GM23338 (cell line): ENCODE measurements at regions not wholly inside any gene's neighbourhood (a gene's known extent, or its start where the extent isn't known, plus 50 kb on each side); places are given as distances from the start of the nearest gene placed in this dataset.

ENCODE experiments used
- ATAC-seq: fragments of 200-7000 bp; cut with Tn5 transposase; 3 replicates; pipeline ENCODE4 v1.9.1; 2020
- DNase-seq: peaks from one replicate; pipeline ENCODE4 v3.0.0-alpha.2; 2015; ENCODE audit warnings: low spot score
- H2AFZ ChIP-seq: fragments of 200-600 bp; sonication (generic); 2 replicates; pipeline ENCODE4 v1.8.0; 2016; ENCODE audit warnings: antibody characterized with exemption, mild to moderate bottlenecking, moderate library complexity
- H3F3A ChIP-seq: fragments of 200-600 bp; sonication (generic); replicated peaks from 2 replicates; pipeline ENCODE4 v1.8.0; 2017; ENCODE audit warnings: antibody characterized with exemption, mixed run types, low read depth
- H3K27ac ChIP-seq: fragments of 200-600 bp; sonication (generic); 2 replicates; pipeline ENCODE4 v1.6.1; 2016; ENCODE audit warnings: low read depth
- H3K27me3 ChIP-seq: fragments of 200-600 bp; sonication (generic); 2 replicates; pipeline ENCODE4 v1.8.0; 2016; ENCODE audit warnings: mild to moderate bottlenecking, mixed run types, moderate library complexity; ENCODE audit not compliant: insufficient read depth
- H3K36me3 ChIP-seq: fragments of 200-600 bp; sonication (generic); 2 replicates; pipeline ENCODE4 v1.8.0; 2016; ENCODE audit warnings: mild to moderate bottlenecking; ENCODE audit not compliant: insufficient read depth
- H3K4me1 ChIP-seq: fragments of 200-600 bp; sonication (generic); 2 replicates; pipeline ENCODE4 v1.8.0; 2016; ENCODE audit warnings: mild to moderate bottlenecking, moderate library complexity; ENCODE audit not compliant: insufficient read depth
- H3K4me2 ChIP-seq: fragments of 200-600 bp; sonication (generic); 2 replicates; pipeline ENCODE4 v1.7.1; 2017; ENCODE audit warnings: mixed run types
- H3K4me3 ChIP-seq: fragments of 200-600 bp; sonication (generic); 2 replicates; pipeline ENCODE4 v1.6.1; 2016; ENCODE audit warnings: mixed run types
- H3K79me2 ChIP-seq: fragments of 200-600 bp; sonication (generic); replicated peaks from 2 replicates; pipeline ENCODE4 v1.8.0; 2017; ENCODE audit warnings: mild to moderate bottlenecking; ENCODE audit not compliant: insufficient read depth
- H3K9me2 ChIP-seq: fragments of 200-600 bp; sonication (generic); 2 replicates; pipeline ENCODE4 v1.8.0; 2017; ENCODE audit not compliant: insufficient read depth
- H4K20me1 ChIP-seq: fragments of 200-600 bp; sonication (generic); replicated peaks from 2 replicates; pipeline ENCODE4 v1.8.0; 2017; ENCODE audit warnings: mild to moderate bottlenecking; ENCODE audit not compliant: insufficient read depth
- H3K27ac Mint-ChIP-seq: 2 replicates; pipeline ENCODE4 v1.8.0; 2020; ENCODE audit warnings: inconsistent platforms, mild to moderate bottlenecking, moderate library complexity, mixed read lengths
- H3K27me3 Mint-ChIP-seq: 3 replicates; pipeline ENCODE4 v1.8.0; 2022; ENCODE audit warnings: low read depth, mild to moderate bottlenecking, moderate library complexity, mixed read lengths, inconsistent platforms; ENCODE audit not compliant: insufficient read depth, poor library complexity
- H3K36me3 Mint-ChIP-seq: 3 replicates; pipeline ENCODE4 v1.8.0; 2021; ENCODE audit warnings: low read depth, mild to moderate bottlenecking, inconsistent platforms, moderate library complexity, mixed read lengths
- H3K4me1 Mint-ChIP-seq: 3 replicates; pipeline ENCODE4 v1.8.0; 2020; ENCODE audit warnings: mild to moderate bottlenecking, inconsistent platforms, mixed read lengths
- H3K4me3 Mint-ChIP-seq: 3 replicates; pipeline ENCODE4 v1.8.0; 2021; ENCODE audit warnings: moderate library complexity, mild to moderate bottlenecking, inconsistent platforms, mixed read lengths
- H3K9me3 Mint-ChIP-seq: 3 replicates; pipeline ENCODE4 v1.8.0; 2020; ENCODE audit warnings: moderate library complexity, mild to moderate bottlenecking, inconsistent platforms, mixed read lengths
- CREB1 ChIP-seq: fragments of 250-450 bp; sonication (Bioruptor Pico); IDR thresholded peaks from 2 replicates; pipeline ENCODE4 v1.5.0; 2020; ENCODE audit warnings: low read depth, mild to moderate bottlenecking, moderate library complexity
- ETS1 ChIP-seq: IDR thresholded peaks from 2 replicates; pipeline ENCODE4 v1.6.1; 2016; ENCODE audit warnings: antibody characterized with exemption
- EZH2 ChIP-seq: fragments of 200-600 bp; sonication (generic); IDR thresholded peaks from one replicate; pipeline ENCODE4 v1.8.0; 2017; ENCODE audit warnings: antibody characterized with exemption, mild to moderate bottlenecking, low read depth; ENCODE audit not compliant: unreplicated experiment
- EZH2phosphoT487 ChIP-seq: fragments of 200-600 bp; sonication (generic); IDR thresholded peaks from one replicate; pipeline ENCODE4 v1.8.1; 2018; ENCODE audit warnings: antibody characterized with exemption; ENCODE audit not compliant: unreplicated experiment
- JUNB ChIP-seq: IDR thresholded peaks from one replicate; pipeline ENCODE4 v1.6.1; 2016; ENCODE audit warnings: antibody characterized with exemption; ENCODE audit not compliant: unreplicated experiment
- NANOG ChIP-seq: IDR thresholded peaks from 2 replicates; pipeline ENCODE4 v1.6.1; 2016; ENCODE audit warnings: antibody characterized with exemption, borderline replicate concordance
- POLR2AphosphoS5 ChIP-seq: IDR thresholded peaks from 2 replicates; pipeline ENCODE4 v1.6.1; 2016; ENCODE audit warnings: antibody characterized with exemption, low read depth
- REST ChIP-seq: IDR thresholded peaks from one replicate; pipeline ENCODE4 v1.6.1; 2018; ENCODE audit warnings: antibody characterized with exemption; ENCODE audit not compliant: unreplicated experiment
- STAT1 ChIP-seq: IDR thresholded peaks from one replicate; pipeline ENCODE4 v1.6.1; 2016; ENCODE audit warnings: antibody characterized with exemption; ENCODE audit not compliant: unreplicated experiment
- ZNF114 ChIP-seq: fragments of 250-450 bp; sonication (Bioruptor Pico); IDR thresholded peaks from 2 replicates; pipeline ENCODE4 v1.5.0; 2020; ENCODE audit warnings: mild to moderate bottlenecking, moderate library complexity
- TF ChIP-seq, protein P1 (sequence below): fragments of 250-450 bp; sonication (Bioruptor Pico); IDR thresholded peaks from 2 replicates; pipeline ENCODE4 v1.5.0; 2020; ENCODE audit warnings: mild to moderate bottlenecking, moderate library complexity
- TF ChIP-seq, protein P2 (sequence below), 2 experiments: fragments of 200-600 bp in 1 of 2; sonication (generic) in 1 of 2; conservative IDR thresholded peaks; 2 replicates each; pipeline versions ENCODE4 v1.5.1 to v1.6.1; 2016 to 2017; ENCODE audit warnings: antibody characterized with exemption in 2 of 2, low read depth in 2 of 2, mild to moderate bottlenecking in 2 of 2, moderate library complexity in 1 of 2

GRCh38 chr5:155461304-155461703, 447.7 kb downstream of the KIF4B start:
- no peak for TF ChIP-seq NANOG
- TF ChIP-seq STAT1 = no peak
- no peak for TF ChIP-seq POLR2AphosphoS5
- no peak for TF ChIP-seq CREB1 (CRISPR knock-in tag)
- TF ChIP-seq, protein P1, sequence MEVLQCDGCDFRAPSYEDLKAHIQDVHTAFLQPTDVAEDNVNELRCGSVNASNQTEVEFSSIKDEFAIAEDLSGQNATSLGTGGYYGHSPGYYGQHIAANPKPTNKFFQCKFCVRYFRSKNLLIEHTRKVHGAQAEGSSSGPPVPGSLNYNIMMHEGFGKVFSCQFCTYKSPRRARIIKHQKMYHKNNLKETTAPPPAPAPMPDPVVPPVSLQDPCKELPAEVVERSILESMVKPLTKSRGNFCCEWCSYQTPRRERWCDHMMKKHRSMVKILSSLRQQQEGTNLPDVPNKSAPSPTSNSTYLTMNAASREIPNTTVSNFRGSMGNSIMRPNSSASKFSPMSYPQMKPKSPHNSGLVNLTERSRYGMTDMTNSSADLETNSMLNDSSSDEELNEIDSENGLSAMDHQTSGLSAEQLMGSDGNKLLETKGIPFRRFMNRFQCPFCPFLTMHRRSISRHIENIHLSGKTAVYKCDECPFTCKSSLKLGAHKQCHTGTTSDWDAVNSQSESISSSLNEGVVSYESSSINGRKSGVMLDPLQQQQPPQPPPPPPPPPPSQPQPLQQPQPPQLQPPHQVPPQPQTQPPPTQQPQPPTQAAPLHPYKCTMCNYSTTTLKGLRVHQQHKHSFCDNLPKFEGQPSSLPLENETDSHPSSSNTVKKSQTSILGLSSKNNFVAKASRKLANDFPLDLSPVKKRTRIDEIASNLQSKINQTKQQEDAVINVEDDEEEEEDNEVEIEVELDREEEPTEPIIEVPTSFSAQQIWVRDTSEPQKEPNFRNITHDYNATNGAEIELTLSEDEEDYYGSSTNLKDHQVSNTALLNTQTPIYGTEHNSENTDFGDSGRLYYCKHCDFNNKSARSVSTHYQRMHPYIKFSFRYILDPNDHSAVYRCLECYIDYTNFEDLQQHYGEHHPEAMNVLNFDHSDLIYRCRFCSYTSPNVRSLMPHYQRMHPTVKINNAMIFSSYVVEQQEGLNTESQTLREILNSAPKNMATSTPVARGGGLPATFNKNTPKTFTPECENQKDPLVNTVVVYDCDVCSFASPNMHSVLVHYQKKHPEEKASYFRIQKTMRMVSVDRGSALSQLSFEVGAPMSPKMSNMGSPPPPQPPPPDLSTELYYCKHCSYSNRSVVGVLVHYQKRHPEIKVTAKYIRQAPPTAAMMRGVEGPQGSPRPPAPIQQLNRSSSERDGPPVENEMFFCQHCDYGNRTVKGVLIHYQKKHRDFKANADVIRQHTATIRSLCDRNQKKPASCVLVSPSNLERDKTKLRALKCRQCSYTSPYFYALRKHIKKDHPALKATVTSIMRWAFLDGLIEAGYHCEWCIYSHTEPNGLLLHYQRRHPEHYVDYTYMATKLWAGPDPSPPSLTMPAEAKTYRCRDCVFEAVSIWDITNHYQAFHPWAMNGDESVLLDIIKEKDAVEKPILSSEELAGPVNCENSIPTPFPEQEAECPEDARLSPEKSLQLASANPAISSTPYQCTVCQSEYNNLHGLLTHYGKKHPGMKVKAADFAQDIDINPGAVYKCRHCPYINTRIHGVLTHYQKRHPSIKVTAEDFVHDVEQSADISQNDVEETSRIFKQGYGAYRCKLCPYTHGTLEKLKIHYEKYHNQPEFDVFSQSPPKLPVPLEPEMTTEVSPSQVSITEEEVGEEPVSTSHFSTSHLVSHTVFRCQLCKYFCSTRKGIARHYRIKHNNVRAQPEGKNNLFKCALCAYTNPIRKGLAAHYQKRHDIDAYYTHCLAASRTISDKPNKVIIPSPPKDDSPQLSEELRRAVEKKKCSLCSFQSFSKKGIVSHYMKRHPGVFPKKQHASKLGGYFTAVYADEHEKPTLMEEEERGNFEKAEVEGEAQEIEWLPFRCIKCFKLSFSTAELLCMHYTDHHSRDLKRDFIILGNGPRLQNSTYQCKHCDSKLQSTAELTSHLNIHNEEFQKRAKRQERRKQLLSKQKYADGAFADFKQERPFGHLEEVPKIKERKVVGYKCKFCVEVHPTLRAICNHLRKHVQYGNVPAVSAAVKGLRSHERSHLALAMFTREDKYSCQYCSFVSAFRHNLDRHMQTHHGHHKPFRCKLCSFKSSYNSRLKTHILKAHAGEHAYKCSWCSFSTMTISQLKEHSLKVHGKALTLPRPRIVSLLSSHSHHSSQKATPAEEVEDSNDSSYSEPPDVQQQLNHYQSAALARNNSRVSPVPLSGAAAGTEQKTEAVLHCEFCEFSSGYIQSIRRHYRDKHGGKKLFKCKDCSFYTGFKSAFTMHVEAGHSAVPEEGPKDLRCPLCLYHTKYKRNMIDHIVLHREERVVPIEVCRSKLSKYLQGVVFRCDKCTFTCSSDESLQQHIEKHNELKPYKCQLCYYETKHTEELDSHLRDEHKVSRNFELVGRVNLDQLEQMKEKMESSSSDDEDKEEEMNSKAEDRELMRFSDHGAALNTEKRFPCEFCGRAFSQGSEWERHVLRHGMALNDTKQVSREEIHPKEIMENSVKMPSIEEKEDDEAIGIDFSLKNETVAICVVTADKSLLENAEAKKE (CRISPR knock-in tag) = no peak
- TF ChIP-seq REST = no peak
- TF ChIP-seq, protein P2, sequence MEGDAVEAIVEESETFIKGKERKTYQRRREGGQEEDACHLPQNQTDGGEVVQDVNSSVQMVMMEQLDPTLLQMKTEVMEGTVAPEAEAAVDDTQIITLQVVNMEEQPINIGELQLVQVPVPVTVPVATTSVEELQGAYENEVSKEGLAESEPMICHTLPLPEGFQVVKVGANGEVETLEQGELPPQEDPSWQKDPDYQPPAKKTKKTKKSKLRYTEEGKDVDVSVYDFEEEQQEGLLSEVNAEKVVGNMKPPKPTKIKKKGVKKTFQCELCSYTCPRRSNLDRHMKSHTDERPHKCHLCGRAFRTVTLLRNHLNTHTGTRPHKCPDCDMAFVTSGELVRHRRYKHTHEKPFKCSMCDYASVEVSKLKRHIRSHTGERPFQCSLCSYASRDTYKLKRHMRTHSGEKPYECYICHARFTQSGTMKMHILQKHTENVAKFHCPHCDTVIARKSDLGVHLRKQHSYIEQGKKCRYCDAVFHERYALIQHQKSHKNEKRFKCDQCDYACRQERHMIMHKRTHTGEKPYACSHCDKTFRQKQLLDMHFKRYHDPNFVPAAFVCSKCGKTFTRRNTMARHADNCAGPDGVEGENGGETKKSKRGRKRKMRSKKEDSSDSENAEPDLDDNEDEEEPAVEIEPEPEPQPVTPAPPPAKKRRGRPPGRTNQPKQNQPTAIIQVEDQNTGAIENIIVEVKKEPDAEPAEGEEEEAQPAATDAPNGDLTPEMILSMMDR (conservative IDR thresholded peaks at IDR 0.05; ENCODE audit: low read depth in 2 of 2) = no peak
- TF ChIP-seq EZH2phosphoT487 = no peak
- no peak for TF ChIP-seq JUNB
- no peak for TF ChIP-seq EZH2
- TF ChIP-seq ETS1 = no peak
- TF ChIP-seq ZNF114 (CRISPR knock-in tag) = no peak
- Histone ChIP-seq H3F3A (no peaks in the 10 kb centered on the region), H3K27ac (no peak overlapping the region), H3K27me3 (no peaks in the 10 kb centered on the region), H2AFZ (no peak overlapping the region), H3K4me2 (no peak overlapping the region), H4K20me1 (no peaks in the 10 kb centered on the region), H3K4me3 (no peak overlapping the region), H3K36me3 (no peaks in the 10 kb centered on the region), H3K4me1 (no peaks in the 10 kb centered on the region), H3K9me2 (peaks cover 5% of the 10 kb centered on the region; the same call in 1 of the 2 replicates), H3K79me2 (no peaks in the 10 kb centered on the region)
- ATAC-seq (no peak), DNase-seq (no peak)
- no peak overlapping the region for H3K4me3 Mint-ChIP-seq
- H3K27me3 Mint-ChIP-seq = peaks cover 3% of the 10 kb centered on the region
- no peak overlapping the region for H3K27ac Mint-ChIP-seq
- no peaks in the 10 kb centered on the region; the same call in 2 of the 3 replicates for H3K4me1 Mint-ChIP-seq
- peaks cover 3% of the 10 kb centered on the region; the same call in 2 of the 3 replicates for H3K9me3 Mint-ChIP-seq
- H3K36me3 Mint-ChIP-seq = no peaks in the 10 kb centered on the region
